ENCODE measurements at regions not wholly inside any gene's neighbourhood (a gene's known extent, or its start where the extent isn't known, plus 50 kb on each side); places are given as distances from the start of the nearest gene placed in this dataset.
A peak's percentile ranks its signal among the peaks of the same experiment; 100 is the strongest.

DNA sequence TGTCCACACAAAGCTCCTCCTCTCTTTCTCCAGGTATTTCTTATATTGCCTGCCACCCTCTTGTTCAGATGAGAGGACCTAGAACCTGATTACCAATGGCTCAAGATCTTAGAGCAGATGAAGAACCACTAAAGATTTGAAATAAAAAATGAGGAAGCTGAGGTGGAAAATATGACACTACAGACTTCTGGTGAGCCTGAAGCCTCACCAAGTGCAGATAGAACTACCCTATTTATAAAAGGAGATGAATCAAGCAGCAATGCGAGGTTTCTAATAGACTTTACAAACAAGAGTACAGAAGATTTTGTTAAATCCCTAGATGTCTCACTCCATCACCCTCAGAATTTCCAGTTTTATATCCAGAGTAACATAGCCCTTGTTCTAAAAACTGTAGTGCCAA is 345.8 kb downstream of the TBC1D4 start:
- Histone ChIP-seq H3K79me2 (ENCODE audit: control insufficient read depth, insufficient read depth, low read length) (no peaks in the 10 kb centered on the region), H3K36me3 (ENCODE audit: control insufficient read depth in 2 of 2, extremely low read depth in 1 of 2, insufficient read depth in 2 of 2, low read length in 2 of 2) (no peaks in the 10 kb centered on the region), H4K20me1 (ENCODE audit: control insufficient read depth, extremely low read depth, insufficient read depth, low read length) (no peaks in the 10 kb centered on the region), H3K27me3 (ENCODE audit: control insufficient read depth, extremely low read depth, insufficient read depth, low read length) (no peaks in the 10 kb centered on the region), H3K4me1 (ENCODE audit: control insufficient read depth, extremely low read depth, insufficient read depth, low read length) (no peaks in the 10 kb centered on the region), H3K4me3 (ENCODE audit: control insufficient read depth in 2 of 3, extremely low read depth in 1 of 3, insufficient read depth in 2 of 3, low read depth in 1 of 3, low read length in 3 of 3) (no peak overlapping the region), H3K27ac (ENCODE audit: control insufficient read depth, insufficient read depth, low read length) (peak overlapping the region; percentile 45), H2AFZ (ENCODE audit: control insufficient read depth, low read length) (peak overlapping the region; percentile 34), H3K9ac (ENCODE audit: control insufficient read depth, extremely low read depth, insufficient read depth, low read length) (no peak overlapping the region), H3K4me2 (ENCODE audit: control insufficient read depth, extremely low read depth, insufficient read depth, low read depth, low read length) (peak overlapping the region; percentile 11), H3K9me3 (ENCODE audit: control insufficient read depth, low read depth, low read length) (no peaks in the 10 kb centered on the region), H3K9me1 (ENCODE audit: control insufficient read depth, extremely low read depth, insufficient read depth, low read length) (no peaks in the 10 kb centered on the region)
- DNase-seq (ENCODE audit: low read depth, low spot score) (no peak), FAIRE-seq (no peak)
- dilution Hi-C loops (cut with MboI; ENCODE audit: extremely low pct_ligation_motif_present, low sequenced_read_pairs), result no loop called here
- TF ChIP-seq, protein P1, sequence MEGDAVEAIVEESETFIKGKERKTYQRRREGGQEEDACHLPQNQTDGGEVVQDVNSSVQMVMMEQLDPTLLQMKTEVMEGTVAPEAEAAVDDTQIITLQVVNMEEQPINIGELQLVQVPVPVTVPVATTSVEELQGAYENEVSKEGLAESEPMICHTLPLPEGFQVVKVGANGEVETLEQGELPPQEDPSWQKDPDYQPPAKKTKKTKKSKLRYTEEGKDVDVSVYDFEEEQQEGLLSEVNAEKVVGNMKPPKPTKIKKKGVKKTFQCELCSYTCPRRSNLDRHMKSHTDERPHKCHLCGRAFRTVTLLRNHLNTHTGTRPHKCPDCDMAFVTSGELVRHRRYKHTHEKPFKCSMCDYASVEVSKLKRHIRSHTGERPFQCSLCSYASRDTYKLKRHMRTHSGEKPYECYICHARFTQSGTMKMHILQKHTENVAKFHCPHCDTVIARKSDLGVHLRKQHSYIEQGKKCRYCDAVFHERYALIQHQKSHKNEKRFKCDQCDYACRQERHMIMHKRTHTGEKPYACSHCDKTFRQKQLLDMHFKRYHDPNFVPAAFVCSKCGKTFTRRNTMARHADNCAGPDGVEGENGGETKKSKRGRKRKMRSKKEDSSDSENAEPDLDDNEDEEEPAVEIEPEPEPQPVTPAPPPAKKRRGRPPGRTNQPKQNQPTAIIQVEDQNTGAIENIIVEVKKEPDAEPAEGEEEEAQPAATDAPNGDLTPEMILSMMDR (optimal IDR thresholded peaks at IDR 0.05 in 1 of 3, IDR thresholded peaks at IDR 0.05 in 1 of 3, conservative IDR thresholded peaks at IDR 0.05 in 1 of 3; ENCODE audit: extremely low read depth in 1 of 3, insufficient read depth in 2 of 3, low read length in 3 of 3), result no peak
- TF ChIP-seq EZH2 (IDR thresholded peaks at IDR 0.05; ENCODE audit: low read length), result no peak

DNA sequence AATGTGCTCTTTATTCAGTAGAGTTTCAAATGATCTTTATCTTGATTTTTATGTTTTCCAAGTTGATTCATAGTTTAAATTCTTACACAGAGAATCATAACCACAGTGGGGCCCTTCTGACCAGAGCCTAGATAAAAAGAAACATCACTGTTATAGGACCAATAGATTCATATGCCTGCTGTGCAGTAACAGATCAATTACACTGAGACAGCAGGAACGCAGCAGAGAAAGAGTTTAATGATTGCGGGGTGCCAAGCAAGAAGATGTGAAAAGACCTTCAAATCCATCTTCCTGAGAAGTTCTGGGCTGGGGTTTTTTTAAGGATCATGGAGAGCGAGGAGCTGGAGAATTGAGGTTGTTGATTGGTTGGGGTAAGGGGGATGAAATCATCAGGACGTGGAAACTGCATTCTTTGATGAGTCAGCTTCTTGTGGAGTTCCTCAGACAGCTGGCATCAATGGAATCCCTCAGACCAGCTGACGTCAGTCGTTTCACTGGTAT is 346.6 kb downstream of the TBC1D4 start:
- Histone ChIP-seq H3K4me1 (ENCODE audit: control insufficient read depth, extremely low read depth, insufficient read depth, low read length) (no peaks in the 10 kb centered on the region), H3K79me2 (ENCODE audit: control insufficient read depth, insufficient read depth, low read length) (no peaks in the 10 kb centered on the region), H3K36me3 (ENCODE audit: control insufficient read depth in 2 of 2, extremely low read depth in 1 of 2, insufficient read depth in 2 of 2, low read length in 2 of 2) (no peaks in the 10 kb centered on the region), H3K4me3 (ENCODE audit: control insufficient read depth in 2 of 3, extremely low read depth in 1 of 3, insufficient read depth in 2 of 3, low read depth in 1 of 3, low read length in 3 of 3) (peak overlapping the region in 1 of 3 experiments; percentile 55), H3K27ac (ENCODE audit: control insufficient read depth, insufficient read depth, low read length) (no peak overlapping the region), H3K9me1 (ENCODE audit: control insufficient read depth, extremely low read depth, insufficient read depth, low read length) (no peaks in the 10 kb centered on the region), H3K4me2 (ENCODE audit: control insufficient read depth, extremely low read depth, insufficient read depth, low read depth, low read length) (peak overlapping the region; percentile 34), H3K9ac (ENCODE audit: control insufficient read depth, extremely low read depth, insufficient read depth, low read length) (no peak overlapping the region), H3K9me3 (ENCODE audit: control insufficient read depth, low read depth, low read length) (no peaks in the 10 kb centered on the region), H2AFZ (ENCODE audit: control insufficient read depth, low read length) (peak overlapping the region; percentile 71), H4K20me1 (ENCODE audit: control insufficient read depth, extremely low read depth, insufficient read depth, low read length) (no peaks in the 10 kb centered on the region), H3K27me3 (ENCODE audit: control insufficient read depth, extremely low read depth, insufficient read depth, low read length) (no peaks in the 10 kb centered on the region)
- DNase-seq (ENCODE audit: low read depth, low spot score) (peak; percentile 41), FAIRE-seq (peak; percentile 71)
- TF ChIP-seq, protein P1 (optimal IDR thresholded peaks at IDR 0.05 in 1 of 3, IDR thresholded peaks at IDR 0.05 in 1 of 3, conservative IDR thresholded peaks at IDR 0.05 in 1 of 3; ENCODE audit: extremely low read depth in 1 of 3, insufficient read depth in 2 of 3, low read length in 3 of 3), result no peak
- no peak for TF ChIP-seq EZH2 (IDR thresholded peaks at IDR 0.05; ENCODE audit: low read length)
- dilution Hi-C loops (cut with MboI; ENCODE audit: extremely low pct_ligation_motif_present, low sequenced_read_pairs), result no loop called here
